ENCODE measurements at regions not wholly inside any gene's neighbourhood (a gene's known extent, or its start where the extent isn't known, plus 50 kb on each side); places are given as distances from the start of the nearest gene placed in this dataset.

DNA sequence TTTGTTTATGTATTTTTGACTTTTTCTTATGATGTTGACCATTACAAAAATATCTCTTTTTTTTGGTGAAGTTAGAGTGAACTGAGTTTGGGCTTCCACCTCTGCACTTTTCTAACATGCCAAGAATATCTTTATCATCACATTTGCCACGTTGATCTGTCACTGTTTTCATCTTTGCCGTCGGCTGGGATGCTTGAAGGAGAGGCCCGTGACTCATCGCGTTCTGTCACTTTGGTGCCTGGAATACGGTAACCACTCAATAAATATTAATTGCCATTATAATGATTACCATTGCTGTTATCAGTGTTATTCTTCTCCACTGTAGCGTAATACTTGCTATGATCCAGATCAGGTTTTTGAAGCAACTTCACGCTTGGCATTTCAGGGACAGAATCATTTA, 350.8 kb upstream of the PFKP start:
- no peak overlapping the region for H3K23ac ChIP-seq (ENCODE audit: insufficient read length, low read depth, low read length)
- no peak overlapping the region for H3K56ac ChIP-seq (ENCODE audit: insufficient read length, low read depth, low read length)
- no peak overlapping the region for H2BK15ac ChIP-seq (ENCODE audit: low read depth, low read length)
- no peak overlapping the region for H3K9ac ChIP-seq (ENCODE audit: extremely low read depth, insufficient read length, low read length)
- no peak overlapping the region for H3K27ac ChIP-seq (ENCODE audit: insufficient read length, low read depth, low read length)
- no peak overlapping the region for H4K8ac ChIP-seq (replicated peaks; ENCODE audit: insufficient read length, low read depth, low read length)
- no peak overlapping the region for H3K4me2 ChIP-seq (ENCODE audit: insufficient read depth, insufficient read length, low read length)
- no peaks in the 10 kb centered on the region for H3K27me3 Mint-ChIP-seq (ENCODE audit: low read depth)
- no peak overlapping the region for H2BK12ac ChIP-seq (ENCODE audit: insufficient read length, low read depth, low read length)
- no peak for DNase-seq
- H4K20me1 ChIP-seq (ENCODE audit: control insufficient read depth, insufficient read depth, insufficient read length): no peaks in the 10 kb centered on the region
- peaks cover 3 to 4% of the 10 kb centered on the region in 2 experiments for H3K9me3 Mint-ChIP-seq
- no peak overlapping the region for H3K14ac ChIP-seq (ENCODE audit: insufficient read depth, low read length)
- no peak overlapping the region for H4K5ac ChIP-seq (ENCODE audit: insufficient read length, low read depth, low read length)
- H3K23me2 ChIP-seq (ENCODE audit: insufficient read length, low read depth, low read length, poor library complexity, severe bottlenecking): no peaks in the 10 kb centered on the region
- H3K36me3 Mint-ChIP-seq (ENCODE audit: insufficient read depth in 1 of 3, low read depth in 3 of 3): peaks cover 0 to 5% (median under 1%) of the 10 kb centered on the region in 3 experiments; a peak in 4 of 7 replicates
- TF ChIP-seq, protein P1, sequence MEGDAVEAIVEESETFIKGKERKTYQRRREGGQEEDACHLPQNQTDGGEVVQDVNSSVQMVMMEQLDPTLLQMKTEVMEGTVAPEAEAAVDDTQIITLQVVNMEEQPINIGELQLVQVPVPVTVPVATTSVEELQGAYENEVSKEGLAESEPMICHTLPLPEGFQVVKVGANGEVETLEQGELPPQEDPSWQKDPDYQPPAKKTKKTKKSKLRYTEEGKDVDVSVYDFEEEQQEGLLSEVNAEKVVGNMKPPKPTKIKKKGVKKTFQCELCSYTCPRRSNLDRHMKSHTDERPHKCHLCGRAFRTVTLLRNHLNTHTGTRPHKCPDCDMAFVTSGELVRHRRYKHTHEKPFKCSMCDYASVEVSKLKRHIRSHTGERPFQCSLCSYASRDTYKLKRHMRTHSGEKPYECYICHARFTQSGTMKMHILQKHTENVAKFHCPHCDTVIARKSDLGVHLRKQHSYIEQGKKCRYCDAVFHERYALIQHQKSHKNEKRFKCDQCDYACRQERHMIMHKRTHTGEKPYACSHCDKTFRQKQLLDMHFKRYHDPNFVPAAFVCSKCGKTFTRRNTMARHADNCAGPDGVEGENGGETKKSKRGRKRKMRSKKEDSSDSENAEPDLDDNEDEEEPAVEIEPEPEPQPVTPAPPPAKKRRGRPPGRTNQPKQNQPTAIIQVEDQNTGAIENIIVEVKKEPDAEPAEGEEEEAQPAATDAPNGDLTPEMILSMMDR (conservative IDR thresholded peaks at IDR 0.05): no peak
- H3K9me3 ChIP-seq (ENCODE audit: control insufficient read depth, low read depth, low read length): peaks cover 2% of the 10 kb centered on the region
- H3K4me1 Mint-ChIP-seq: peaks cover 13 to 18% of the 10 kb centered on the region in 2 experiments
- no peak overlapping the region for H3K4me3 Mint-ChIP-seq
- peaks cover 5% of the 10 kb centered on the region; the same call in 1 of the 2 replicates for H3K4me1 ChIP-seq (ENCODE audit: insufficient read depth, low read length)
- H2BK120ac ChIP-seq (ENCODE audit: low read depth, low read length, poor library complexity, severe bottlenecking): no peak overlapping the region
- no peak overlapping the region for H2BK20ac ChIP-seq (ENCODE audit: low read depth, low read length, poor library complexity, severe bottlenecking)
- no peaks in the 10 kb centered on the region for H3K79me2 ChIP-seq (ENCODE audit: insufficient read depth, low read length)
- H3T11ph ChIP-seq (ENCODE audit: low read length): no peak overlapping the region
- H3K79me1 ChIP-seq (ENCODE audit: insufficient read depth, low read depth, low read length, poor library complexity, severe bottlenecking): no peaks in the 10 kb centered on the region
- H3K4ac ChIP-seq (ENCODE audit: low read depth, low read length): no peak overlapping the region
- no peak overlapping the region for H4K91ac ChIP-seq (ENCODE audit: insufficient read length, low read depth, low read length)
- H3K18ac ChIP-seq (ENCODE audit: insufficient read length, low read depth, low read length): no peak overlapping the region
- H3K27me3 ChIP-seq (ENCODE audit: insufficient read depth, low read length): no peaks in the 10 kb centered on the region
- no peak overlapping the region for H2AK5ac ChIP-seq (ENCODE audit: insufficient read length, low read length)
- H3K27ac Mint-ChIP-seq: no peak overlapping the region; a peak in 1 of 7 replicates
- no peak overlapping the region for H2AFZ ChIP-seq (ENCODE audit: low read length)
- no CpG with 5 or more reads among the region's 9 CpGs for WGBS (ENCODE audit: extremely low coverage, insufficient read length, low lambda C conversion rate)
- H2BK5ac ChIP-seq (ENCODE audit: insufficient read length, low read length): no peak overlapping the region
